ENCODE measurements at regions not wholly inside any gene's neighbourhood (a gene's known extent, or its start where the extent isn't known, plus 50 kb on each side); places are given as distances from the start of the nearest gene placed in this dataset.

GRCh38 chr13:21984156-21984555 lies 313.3 kb downstream of the FGF9 start:
- in situ Hi-C loops (cut with MboI; ENCODE audit: low sequenced_read_pairs) = no loop called here
- no peak overlapping the region for H2BK20ac ChIP-seq (ENCODE audit: low read depth, low read length)
- CTCF ChIA-PET = no interaction called here

More at GRCh38 chr13:21984156-21984555, 313.3 kb downstream of the FGF9 start:
- Histone ChIP-seq H3K4me1 (ENCODE audit: control insufficient read depth, insufficient read depth, low read length) (peaks cover 6% of the 10 kb centered on the region; the same call in 1 of the 2 replicates), H2BK120ac (ENCODE audit: low read depth, low read length) (no peak overlapping the region), H4K8ac (ENCODE audit: low read depth in 2 of 2, low read length in 2 of 2) (no peak overlapping the region), H2BK15ac (ENCODE audit: low read depth, low read length) (no peak overlapping the region), H3K4me2 (ENCODE audit: low read depth, low read length) (no peak overlapping the region), H2AFZ (replicated peaks; ENCODE audit: low read length, poor library complexity) (no peak overlapping the region), H4K20me1 (ENCODE audit: insufficient read depth, low read length) (no peaks in the 10 kb centered on the region), H3K36me3 (ENCODE audit: control insufficient read depth, insufficient read depth, low read length) (no peaks in the 10 kb centered on the region), H3K79me1 (ENCODE audit: low read depth in 1 of 2, low read length in 2 of 2) (no peaks in the 10 kb centered on the region), H3K23ac (ENCODE audit: low read depth, low read length) (no peak overlapping the region), H3K9me3 (ENCODE audit: control insufficient read depth, insufficient read depth, low read length) (no peaks in the 10 kb centered on the region), H2AK9ac (replicated peaks; ENCODE audit: low read depth, low read length, poor library complexity) (no peak overlapping the region), H4K5ac (ENCODE audit: low read depth, low read length) (no peak overlapping the region), H3K56ac (ENCODE audit: extremely low read depth, insufficient read depth, low read length) (no peak overlapping the region), H2AK5ac (ENCODE audit: low read depth, low read length) (no peak overlapping the region), H3K4me3 (ENCODE audit: insufficient read depth, low read depth, low read length) (no peak overlapping the region), H3K27ac (ENCODE audit: insufficient read depth, low read length) (no peak overlapping the region), H3K27me3 (ENCODE audit: control insufficient read depth, insufficient read depth, low read length) (no peaks in the 10 kb centered on the region), H3K4ac (ENCODE audit: low read depth, low read length) (no peak overlapping the region), H3K9ac (ENCODE audit: low read depth, low read length) (no peak overlapping the region), H4K91ac (ENCODE audit: insufficient read depth, low read depth, low read length) (no peak overlapping the region), H3K14ac (replicated peaks; ENCODE audit: low read depth, low read length) (no peak overlapping the region), H2BK5ac (ENCODE audit: low read depth, low read length, poor library complexity, severe bottlenecking) (no peak overlapping the region), H3K9me1 (ENCODE audit: insufficient read depth, low read length) (peaks cover 4% of the 10 kb centered on the region; the same call in 1 of the 2 replicates), H3K18ac (ENCODE audit: low read depth, low read length) (no peak overlapping the region)
- dilution Hi-C loops (cut with HindIII; ENCODE audit: low sequenced_read_pairs, unreplicated experiment) (no loop called here), intact Hi-C loops (cut with micrococcal nuclease) (no loop called here)
- POLR2A ChIA-PET (ENCODE audit: unreplicated experiment) = no interaction called here
- DNase-seq (no peak), ATAC-seq (ENCODE audit: low read depth) (no peak)
- TF ChIP-seq MAFK (IDR thresholded peaks at IDR 0.05; ENCODE audit: low read depth, low read length) (peak; percentile 67), CHD1 (IDR thresholded peaks at IDR 0.05; ENCODE audit: low read depth, low read length) (no peak), SMC3 (IDR thresholded peaks at IDR 0.05; ENCODE audit: low read depth, low read length) (no peak)
- whole genome bisulfite sequencing, 2 experiments (ENCODE audit: extremely low coverage in 2 of 2, insufficient read length in 1 of 2) = 100% methylated on average over 1 of the region's 4 CpGs; no CpG with 5 or more reads in 1 of the 2 experiments
- BruUV-seq (replicated peaks) = no TSS peak
